ENCODE measurements at regions not wholly inside any gene's neighbourhood (a gene's known extent, or its start where the extent isn't known, plus 50 kb on each side); places are given as distances from the start of the nearest gene placed in this dataset.

- DNase-seq: peak; percentile 6 to 22 (median 11)
- Mint-ChIP-seq H3K36me3 (no peaks in the 10 kb centered on the region), H3K9me3 (peaks cover 0 to 4% (median 0%) of the 10 kb centered on the region in 6 donors), H3K4me3 (peak overlapping the region in 4 of 5 donors; percentile 7 to 34 (median 23)), H3K4me1 (peaks cover 4 to 20% of the 10 kb centered on the region in 2 donors), H3K27me3 (ENCODE audit: low read depth in 3 of 3) (no peaks in the 10 kb centered on the region), H3K27ac (peak overlapping the region in 3 of 6 donors; percentile 17 to 40 (median 21))
Measured at GRCh38 chr1:163922743-163923201, 601.0 kb downstream of the NUF2 start.

GRCh38 chr1:163924041-163924440 is 602.3 kb downstream of the NUF2 start:
- peaks cover 0 to 3% (median 0%) of the 10 kb centered on the region in 3 donors for H3K36me3 Mint-ChIP-seq
- peaks cover 10 to 33% of the 10 kb centered on the region in 2 donors for H3K4me1 Mint-ChIP-seq
- peaks cover 0 to 4% (median 0%) of the 10 kb centered on the region in 6 donors for H3K9me3 Mint-ChIP-seq
- H3K4me3 Mint-ChIP-seq: no peak overlapping the region
- DNase-seq: no peak
- no peaks in the 10 kb centered on the region for H3K27me3 Mint-ChIP-seq (ENCODE audit: low read depth in 3 of 3)
- peak overlapping the region in 1 of 6 donors; percentile 59 for H3K27ac Mint-ChIP-seq

DNA sequence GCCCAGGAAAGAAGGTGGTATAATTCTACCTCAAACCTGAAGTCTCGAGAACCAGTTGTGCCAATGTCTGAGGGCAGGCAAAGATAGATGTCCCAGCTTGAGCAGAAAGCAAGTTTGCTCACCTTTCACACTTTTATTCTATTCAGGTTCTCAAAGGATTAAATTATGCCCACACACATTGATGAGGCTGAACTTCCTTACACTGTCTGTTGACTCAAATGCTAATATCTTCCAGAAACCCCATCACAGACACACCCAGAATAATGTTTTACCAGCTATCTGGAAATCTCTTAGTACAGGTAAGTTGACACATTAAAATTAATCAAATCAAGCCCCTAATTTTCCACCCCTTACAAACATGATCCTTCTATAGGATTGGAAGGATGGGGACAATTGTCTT is 605.7 kb downstream of the NUF2 start:
- H3K9me3 Mint-ChIP-seq: peaks cover 0 to 9% (median 3%) of the 10 kb centered on the region in 6 donors
- DNase-seq: no peak
- peaks cover 11 to 40% of the 10 kb centered on the region in 2 donors for H3K4me1 Mint-ChIP-seq
- H3K4me3 Mint-ChIP-seq: no peak overlapping the region
- H3K27me3 Mint-ChIP-seq (ENCODE audit: low read depth in 3 of 3): peaks cover 0 to 1% (median 0%) of the 10 kb centered on the region in 3 donors
- peak overlapping the region in 4 of 6 donors; percentile 49 to 83 (median 70) for H3K27ac Mint-ChIP-seq
- H3K36me3 Mint-ChIP-seq: peaks cover 0 to 3% (median 0%) of the 10 kb centered on the region in 3 donors

- Mint-ChIP-seq H3K4me1 (peaks cover 12 to 40% of the 10 kb centered on the region in 2 donors), H3K36me3 (peaks cover 0 to 3% (median 0%) of the 10 kb centered on the region in 3 donors), H3K27ac (peak overlapping the region; percentile 57 to 92 (median 76)), H3K4me3 (peak overlapping the region in 1 of 5 donors; percentile 45), H3K9me3 (peaks cover 0 to 9% (median 3%) of the 10 kb centered on the region in 6 donors), H3K27me3 (ENCODE audit: low read depth in 3 of 3) (peaks cover 0 to 1% (median 0%) of the 10 kb centered on the region in 3 donors)
- no peak for DNase-seq
Measured at GRCh38 chr1:163928069-163928468, 606.3 kb downstream of the NUF2 start.

DNA sequence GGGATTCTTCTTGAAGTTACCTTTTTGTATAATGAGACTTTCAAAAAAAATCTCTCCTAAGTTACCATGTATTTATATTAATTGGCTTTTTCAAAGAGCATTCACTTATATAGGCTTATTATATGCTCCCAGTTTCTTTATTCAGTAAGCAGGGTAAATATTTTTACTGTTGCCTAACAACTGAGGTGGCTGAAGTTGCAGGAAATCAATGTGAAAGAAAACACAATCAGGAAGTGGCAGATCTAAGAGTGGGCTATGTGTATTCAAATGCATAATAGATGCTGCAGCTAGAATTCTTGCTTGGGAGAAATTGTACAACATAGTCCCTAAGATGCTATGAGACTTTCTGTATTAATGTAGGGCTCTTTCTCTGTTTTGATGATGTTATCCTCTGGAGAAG is 606.9 kb downstream of the NUF2 start:
- H3K27ac Mint-ChIP-seq: peak overlapping the region in 2 of 6 donors; percentile 83 to 92
- peaks cover 0 to 1% (median 0%) of the 10 kb centered on the region in 3 donors for H3K27me3 Mint-ChIP-seq (ENCODE audit: low read depth in 3 of 3)

DNA sequence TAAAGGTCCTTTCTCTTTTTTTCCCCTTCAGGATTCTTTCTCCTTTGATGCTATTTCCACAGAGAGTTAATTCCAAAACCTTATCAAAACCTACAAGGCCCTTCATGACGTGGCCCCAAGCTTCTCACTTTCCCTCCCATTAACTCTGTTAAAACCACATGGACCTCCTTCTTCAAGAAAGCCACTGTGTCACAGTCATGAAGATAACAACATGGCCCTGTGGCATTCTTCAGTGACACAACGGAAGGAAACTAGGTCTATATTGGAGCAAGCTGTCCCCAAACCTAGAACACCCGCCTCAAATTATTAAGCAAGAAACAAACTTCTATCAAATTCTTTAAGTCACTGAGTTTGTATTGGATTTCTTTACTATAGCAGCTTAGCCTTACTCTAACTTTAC is 611.1 kb downstream of the NUF2 start:
- H3K4me1 Mint-ChIP-seq: peaks cover 17 to 39% of the 10 kb centered on the region in 2 donors
- peaks cover 0 to 3% (median 0%) of the 10 kb centered on the region in 3 donors for H3K36me3 Mint-ChIP-seq
- DNase-seq: peak; percentile 8 to 43 (median 15)
- H3K4me3 Mint-ChIP-seq: no peak overlapping the region
- H3K27me3 Mint-ChIP-seq (ENCODE audit: low read depth in 3 of 3): peaks cover 0 to 1% (median 0%) of the 10 kb centered on the region in 3 donors
- peak overlapping the region in 2 of 6 donors; percentile 23 to 35 for H3K27ac Mint-ChIP-seq
- peaks cover 0 to 14% (median 3%) of the 10 kb centered on the region in 6 donors for H3K9me3 Mint-ChIP-seq

More for the DNA sequence above, 606.9 kb downstream of the NUF2 start:
- peak; percentile 3 to 55 (median 44) for DNase-seq
- H3K9me3 Mint-ChIP-seq: peaks cover 0 to 9% (median 3%) of the 10 kb centered on the region in 6 donors
- H3K4me1 Mint-ChIP-seq: peaks cover 16 to 40% of the 10 kb centered on the region in 2 donors
- H3K36me3 Mint-ChIP-seq: peaks cover 0 to 3% (median 0%) of the 10 kb centered on the region in 3 donors
- H3K4me3 Mint-ChIP-seq: peak overlapping the region in 1 of 5 donors; percentile 8

GRCh38 chr1:163933437-163933836 is 611.7 kb downstream of the NUF2 start:
- Mint-ChIP-seq H3K9me3 (peaks cover 0 to 11% (median 3%) of the 10 kb centered on the region in 6 donors), H3K27me3 (ENCODE audit: low read depth in 3 of 3) (peaks cover 0 to 1% (median 0%) of the 10 kb centered on the region in 3 donors), H3K4me3 (no peak overlapping the region), H3K27ac (no peak overlapping the region), H3K4me1 (peaks cover 12 to 34% of the 10 kb centered on the region in 2 donors), H3K36me3 (no peaks in the 10 kb centered on the region)
- DNase-seq: no peak

GRCh38 chr1:163935738-163936374 is 614.1 kb downstream of the NUF2 start:
- Mint-ChIP-seq H3K9me3 (peaks cover 0 to 9% (median 4%) of the 10 kb centered on the region in 6 donors), H3K36me3 (no peaks in the 10 kb centered on the region), H3K4me3 (no peak overlapping the region), H3K4me1 (peaks cover 10 to 21% of the 10 kb centered on the region in 2 donors), H3K27ac (no peak overlapping the region), H3K27me3 (ENCODE audit: low read depth in 3 of 3) (peaks cover 0 to 1% (median 0%) of the 10 kb centered on the region in 3 donors)
- DNase-seq: no peak

DNA sequence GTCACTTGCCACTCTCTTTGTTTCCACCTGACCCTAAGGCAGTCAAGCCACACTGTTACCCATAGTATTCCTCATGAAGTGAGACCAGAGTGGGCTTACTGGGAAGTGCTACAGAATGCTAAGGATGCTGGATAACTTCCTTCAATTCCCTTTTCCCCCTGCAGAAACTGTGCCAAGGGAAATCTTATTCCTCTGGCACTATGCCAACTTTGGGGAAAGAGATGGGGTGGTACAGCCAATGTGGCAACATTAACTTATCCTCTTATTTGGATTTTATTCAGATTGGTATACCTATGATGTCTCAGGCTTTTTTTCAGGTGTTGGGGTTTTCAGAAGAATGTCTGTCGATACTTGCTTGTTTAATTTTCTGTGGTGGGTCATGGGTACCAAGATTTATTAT is 599.4 kb upstream of the PBX1 start:
- Mint-ChIP-seq H3K9me3 (peaks cover 8 to 45% (median 25%) of the 10 kb centered on the region in 6 donors), H3K27ac (no peak overlapping the region), H3K27me3 (ENCODE audit: low read depth in 3 of 3) (no peaks in the 10 kb centered on the region), H3K4me3 (no peak overlapping the region), H3K4me1 (no peaks in the 10 kb centered on the region), H3K36me3 (peaks cover 0 to under 1% (median 0%) of the 10 kb centered on the region in 3 donors)
- no peak for DNase-seq

DNA sequence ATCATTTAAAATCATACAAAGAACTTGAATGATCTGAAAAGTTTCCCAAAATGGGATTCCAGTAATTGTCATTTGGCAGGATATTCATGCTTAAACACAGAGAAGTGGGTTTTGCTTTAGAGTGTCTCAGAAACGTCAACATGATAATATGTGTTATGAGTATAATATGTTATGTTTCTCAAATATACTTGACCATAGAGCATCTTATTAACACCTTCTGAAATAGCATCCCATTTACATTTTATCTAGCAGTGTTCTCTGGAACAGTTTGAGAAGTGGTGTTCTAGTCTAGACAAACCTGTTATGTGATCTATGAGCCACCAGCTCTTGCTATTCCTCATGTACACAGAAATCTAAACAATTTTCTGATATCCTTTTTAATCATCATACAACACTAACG is 588.8 kb upstream of the PBX1 start:
- no peak overlapping the region for H3K27ac Mint-ChIP-seq
- H3K4me1 Mint-ChIP-seq: no peaks in the 10 kb centered on the region
- peaks cover 0 to 12% (median 8%) of the 10 kb centered on the region in 6 donors for H3K9me3 Mint-ChIP-seq
- H3K27me3 Mint-ChIP-seq (ENCODE audit: low read depth in 3 of 3): peaks cover 0 to 4% (median 0%) of the 10 kb centered on the region in 3 donors
- H3K4me3 Mint-ChIP-seq: no peak overlapping the region
- H3K36me3 Mint-ChIP-seq: peaks cover 0 to under 1% (median 0%) of the 10 kb centered on the region in 3 donors
- no peak for DNase-seq

GRCh38 chr1:163970699-163971098 is 588.3 kb upstream of the PBX1 start:
- H3K4me1 Mint-ChIP-seq: no peaks in the 10 kb centered on the region
- no peak overlapping the region for H3K4me3 Mint-ChIP-seq
- H3K9me3 Mint-ChIP-seq: peaks cover 0 to 15% (median 7%) of the 10 kb centered on the region in 6 donors
- DNase-seq: no peak
- H3K36me3 Mint-ChIP-seq: no peaks in the 10 kb centered on the region
- no peak overlapping the region for H3K27ac Mint-ChIP-seq
- H3K27me3 Mint-ChIP-seq (ENCODE audit: low read depth in 3 of 3): peaks cover 0 to 4% (median 0%) of the 10 kb centered on the region in 3 donors

DNA sequence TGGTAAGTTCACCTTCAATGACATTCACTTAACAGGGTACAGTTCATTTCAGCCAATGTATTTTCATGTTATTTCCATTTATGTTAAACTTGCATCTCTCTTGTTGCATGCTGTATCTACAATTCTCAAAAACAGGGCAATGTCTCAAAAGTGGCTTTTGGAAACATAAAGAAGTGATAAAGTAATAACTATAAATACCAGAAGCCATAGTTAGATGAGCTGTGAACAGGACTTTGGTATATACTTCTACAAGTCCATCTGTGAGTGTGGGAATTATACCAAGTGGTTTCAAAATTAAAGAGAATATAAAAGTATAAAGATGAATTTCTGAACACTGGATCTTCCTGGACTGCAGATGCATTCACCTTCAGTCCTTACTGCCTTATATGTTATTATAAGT is 585.4 kb upstream of the PBX1 start:
- no peaks in the 10 kb centered on the region for H3K4me1 Mint-ChIP-seq
- peaks cover 0 to 21% (median 11%) of the 10 kb centered on the region in 6 donors for H3K9me3 Mint-ChIP-seq
- H3K4me3 Mint-ChIP-seq: no peak overlapping the region
- H3K27ac Mint-ChIP-seq: no peak overlapping the region
- peaks cover 0 to 4% (median 1%) of the 10 kb centered on the region in 3 donors for H3K27me3 Mint-ChIP-seq (ENCODE audit: low read depth in 3 of 3)
- DNase-seq: no peak
- no peaks in the 10 kb centered on the region for H3K36me3 Mint-ChIP-seq

DNA sequence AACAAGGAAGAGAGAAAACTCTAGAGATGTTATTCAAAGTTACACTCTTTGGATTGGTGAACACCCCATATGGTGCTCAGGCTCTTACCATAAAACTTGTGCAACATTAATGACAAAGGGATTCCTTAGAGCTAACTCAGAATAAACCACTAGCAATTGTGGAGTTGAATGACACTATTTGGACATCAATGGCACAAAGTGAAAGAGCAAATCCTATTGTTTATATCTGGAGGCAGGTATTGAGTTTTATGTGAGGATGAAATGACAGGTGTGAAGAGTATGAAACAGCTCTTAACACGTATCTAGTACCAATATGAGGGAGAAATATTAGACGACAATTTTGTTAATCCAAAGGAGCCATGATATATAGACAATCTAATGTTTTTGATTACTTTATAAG is 584.9 kb upstream of the PBX1 start:
- H3K9me3 Mint-ChIP-seq: peaks cover 0 to 21% (median 11%) of the 10 kb centered on the region in 6 donors
- H3K36me3 Mint-ChIP-seq: no peaks in the 10 kb centered on the region
- DNase-seq: no peak
- no peak overlapping the region for H3K4me3 Mint-ChIP-seq
- no peak overlapping the region for H3K27ac Mint-ChIP-seq
- H3K4me1 Mint-ChIP-seq: no peaks in the 10 kb centered on the region
- peaks cover 0 to 4% (median 1%) of the 10 kb centered on the region in 3 donors for H3K27me3 Mint-ChIP-seq (ENCODE audit: low read depth in 3 of 3)

- H3K27me3 Mint-ChIP-seq (ENCODE audit: low read depth in 3 of 3): peaks cover 0 to 1% (median 0%) of the 10 kb centered on the region in 3 donors
- no peaks in the 10 kb centered on the region for H3K4me1 Mint-ChIP-seq
- H3K27ac Mint-ChIP-seq: no peak overlapping the region
- H3K9me3 Mint-ChIP-seq: peaks cover 0 to 11% (median 8%) of the 10 kb centered on the region in 6 donors
- DNase-seq: no peak
- H3K36me3 Mint-ChIP-seq: no peaks in the 10 kb centered on the region
- H3K4me3 Mint-ChIP-seq: no peak overlapping the region
Measured at GRCh38 chr1:163980394-163980793, 578.6 kb upstream of the PBX1 start.

Measured in immature natural killer cell (primary cell).